HEK293T (cell line): ENCODE measurements at regions not wholly inside any gene's neighbourhood (a gene's known extent, or its start where the extent isn't known, plus 50 kb on each side); places are given as distances from the start of the nearest gene placed in this dataset.

ENCODE experiments used
- CTCF ChIA-PET: fragments of 350-600 bp; formaldehyde crosslinking; extraction: SDS; loops from one replicate; lab custom pipeline; 2021; ENCODE audit warnings: antibody characterized with exemption, inconsistent platforms; lab: Yijun Ruan, JAX
- POLR2A ChIA-PET: fragments of 350-600 bp; formaldehyde crosslinking; extraction: SDS; loops from one replicate; lab custom pipeline; 2020; ENCODE audit warnings: antibody characterized with exemption, inconsistent platforms; lab: Yijun Ruan, JAX
- DNase-seq: peaks from one replicate; pipeline ENCODE4 v3.0.0; 2012; ENCODE audit warnings: mixed read lengths; ENCODE audit errors: extremely low spot score
- ARNT ChIP-seq: fragments of 450-650 bp; IDR thresholded peaks from 2 replicates; pipeline ENCODE4 v1.6.1; 2017; ENCODE audit warnings: mild to moderate bottlenecking
- BHLHE40 ChIP-seq: fragments of 450-650 bp; IDR thresholded peaks from 2 replicates; pipeline ENCODE4 v1.6.1; 2016; ENCODE audit warnings: mild to moderate bottlenecking, moderate library complexity, borderline replicate concordance
- CTBP1 ChIP-seq: fragments of 450-650 bp; IDR thresholded peaks from 2 replicates; pipeline ENCODE4 v1.6.1; 2016; ENCODE audit warnings: borderline replicate concordance
- ELF4 ChIP-seq: fragments of 450-650 bp; IDR thresholded peaks from 2 replicates; pipeline ENCODE4 v1.6.1; 2017; ENCODE audit warnings: antibody characterized with exemption
- FOXA1 ChIP-seq: fragments of 450-650 bp; IDR thresholded peaks from 2 replicates; pipeline ENCODE4 v1.6.1; 2016; ENCODE audit warnings: mild to moderate bottlenecking
- FOXK2 ChIP-seq: fragments of 450-650 bp; IDR thresholded peaks from 2 replicates; pipeline ENCODE4 v1.6.1; 2016; ENCODE audit warnings: mild to moderate bottlenecking
- FOXM1 ChIP-seq: fragments of 450-650 bp; IDR thresholded peaks from 2 replicates; pipeline ENCODE4 v1.6.1; 2017; ENCODE audit warnings: mild to moderate bottlenecking, borderline replicate concordance
- HDGF ChIP-seq: fragments of 450-650 bp; IDR thresholded peaks from 2 replicates; pipeline ENCODE4 v1.6.1; 2017; ENCODE audit warnings: antibody characterized with exemption, borderline replicate concordance
- L3MBTL2 ChIP-seq: fragments of 450-650 bp; conservative IDR thresholded peaks from 2 replicates; pipeline ENCODE4 v1.6.1; 2016; ENCODE audit warnings: mild to moderate bottlenecking
- LEF1 ChIP-seq: fragments of 450-650 bp; IDR thresholded peaks from 2 replicates; pipeline ENCODE4 v1.6.1; 2017; ENCODE audit warnings: mild to moderate bottlenecking, borderline replicate concordance
- NFRKB ChIP-seq: fragments of 450-650 bp; IDR thresholded peaks from 2 replicates; pipeline ENCODE4 v1.6.1; 2016; ENCODE audit warnings: mild to moderate bottlenecking, moderate library complexity
- SP1 ChIP-seq: fragments of 450-650 bp; IDR thresholded peaks from 2 replicates; pipeline ENCODE4 v1.6.1; 2017
- SUZ12 ChIP-seq: fragments of 450-650 bp; IDR thresholded peaks from 2 replicates; pipeline ENCODE4 v1.6.1; 2016; ENCODE audit warnings: mild to moderate bottlenecking
- TARDBP ChIP-seq: fragments of 450-650 bp; IDR thresholded peaks from 2 replicates; pipeline ENCODE4 v1.6.1; 2016
- ZNF384 ChIP-seq: fragments of 450-650 bp; IDR thresholded peaks from 2 replicates; pipeline ENCODE4 v1.6.1; 2016
- TF ChIP-seq, protein P1 (sequence below): fragments of 450-650 bp; IDR thresholded peaks from 2 replicates; pipeline ENCODE4 v1.6.1; 2016

DNA sequence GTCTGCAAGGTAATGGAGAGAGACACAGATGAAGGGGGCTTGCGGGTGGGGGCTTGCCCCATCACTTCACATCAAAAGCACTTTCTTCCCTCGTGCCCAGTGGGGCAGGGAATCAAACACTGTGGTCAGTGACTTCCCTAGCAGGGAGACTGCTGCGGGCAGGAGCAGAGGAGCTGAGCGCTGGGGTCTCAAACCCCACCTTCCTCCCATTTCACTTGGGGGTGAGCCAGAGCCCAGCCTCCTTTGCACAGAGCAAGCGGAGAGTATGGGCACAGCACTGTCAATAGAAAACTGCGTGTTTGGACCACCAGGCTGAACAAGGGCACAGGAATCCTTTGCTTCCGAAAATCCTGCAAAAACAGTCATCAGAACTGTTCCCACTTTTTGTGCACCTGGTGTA is 355.8 kb upstream of the MKI67 start:
- no peak for DNase-seq
- TF ChIP-seq L3MBTL2 (no peak), FOXM1 (no peak), CTBP1 (no peak), SP1 (no peak), BHLHE40 (no peak), HDGF (no peak), ARNT (no peak), NFRKB (no peak), FOXA1 (no peak), ZNF384 (no peak), TARDBP (no peak), FOXK2 (no peak), LEF1 (no peak), ELF4 (no peak), SUZ12 (no peak)
- TF ChIP-seq, protein P1, sequence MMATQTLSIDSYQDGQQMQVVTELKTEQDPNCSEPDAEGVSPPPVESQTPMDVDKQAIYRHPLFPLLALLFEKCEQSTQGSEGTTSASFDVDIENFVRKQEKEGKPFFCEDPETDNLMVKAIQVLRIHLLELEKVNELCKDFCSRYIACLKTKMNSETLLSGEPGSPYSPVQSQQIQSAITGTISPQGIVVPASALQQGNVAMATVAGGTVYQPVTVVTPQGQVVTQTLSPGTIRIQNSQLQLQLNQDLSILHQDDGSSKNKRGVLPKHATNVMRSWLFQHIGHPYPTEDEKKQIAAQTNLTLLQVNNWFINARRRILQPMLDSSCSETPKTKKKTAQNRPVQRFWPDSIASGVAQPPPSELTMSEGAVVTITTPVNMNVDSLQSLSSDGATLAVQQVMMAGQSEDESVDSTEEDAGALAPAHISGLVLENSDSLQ = no peak
- CTCF ChIA-PET = no interaction called here
- POLR2A ChIA-PET = no interaction called here

DNA sequence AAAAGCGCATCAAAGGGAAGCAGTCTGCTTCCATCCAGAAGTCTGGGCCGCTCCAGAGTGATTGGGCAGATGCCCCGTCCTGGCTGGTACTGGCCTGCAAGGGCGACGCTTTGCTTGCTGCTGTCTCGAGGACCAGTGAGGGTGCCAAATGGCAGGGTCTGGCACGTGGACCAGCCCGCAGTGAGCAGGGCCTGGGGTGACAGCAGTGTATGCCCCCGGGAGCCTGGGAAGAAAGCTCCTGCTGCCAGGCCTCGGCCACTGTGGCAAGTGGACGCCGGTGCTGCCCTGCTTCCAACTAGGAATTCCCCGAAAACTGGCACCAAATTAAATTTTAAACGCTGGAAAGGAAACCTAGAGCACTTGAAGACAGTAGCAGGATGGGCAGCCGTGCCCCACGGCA is 357.0 kb upstream of the MKI67 start:
- TF ChIP-seq ARNT = no peak
- TF ChIP-seq SUZ12 = no peak
- no peak for TF ChIP-seq FOXK2
- no peak for TF ChIP-seq NFRKB
- no peak for TF ChIP-seq ELF4
- CTCF ChIA-PET = no interaction called here
- DNase-seq = no peak
- POLR2A ChIA-PET = no interaction called here

DNA sequence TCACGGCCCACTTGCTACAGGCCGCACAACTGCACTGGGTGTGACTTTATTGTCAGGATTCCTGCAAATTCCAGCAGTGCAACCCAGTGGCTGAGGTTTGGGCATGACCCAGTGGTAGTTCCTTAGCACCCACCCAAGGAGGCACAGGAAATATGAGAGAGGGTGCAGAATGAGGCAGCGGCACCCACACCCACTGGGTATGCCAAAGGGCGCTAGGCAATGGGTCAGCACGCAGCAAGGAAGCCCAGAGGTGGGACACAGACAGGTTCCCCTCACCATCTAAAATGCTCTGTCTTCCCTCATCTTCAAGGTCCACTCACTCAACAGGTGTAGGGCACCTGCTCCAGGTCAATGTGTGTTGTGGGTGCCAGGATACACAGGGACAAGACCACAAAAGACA is 357.8 kb upstream of the MKI67 start:
- POLR2A ChIA-PET = no interaction called here
- CTCF ChIA-PET = no interaction called here
- no peak for DNase-seq
- TF ChIP-seq FOXA1 (no peak), FOXK2 (no peak), L3MBTL2 (no peak), LEF1 (no peak), TARDBP (no peak), FOXM1 (no peak), SP1 (no peak), NFRKB (no peak), BHLHE40 (no peak), ZNF384 (no peak), HDGF (no peak), CTBP1 (no peak), ELF4 (no peak), ARNT (no peak), SUZ12 (no peak)
- TF ChIP-seq, protein P1 = no peak

DNA sequence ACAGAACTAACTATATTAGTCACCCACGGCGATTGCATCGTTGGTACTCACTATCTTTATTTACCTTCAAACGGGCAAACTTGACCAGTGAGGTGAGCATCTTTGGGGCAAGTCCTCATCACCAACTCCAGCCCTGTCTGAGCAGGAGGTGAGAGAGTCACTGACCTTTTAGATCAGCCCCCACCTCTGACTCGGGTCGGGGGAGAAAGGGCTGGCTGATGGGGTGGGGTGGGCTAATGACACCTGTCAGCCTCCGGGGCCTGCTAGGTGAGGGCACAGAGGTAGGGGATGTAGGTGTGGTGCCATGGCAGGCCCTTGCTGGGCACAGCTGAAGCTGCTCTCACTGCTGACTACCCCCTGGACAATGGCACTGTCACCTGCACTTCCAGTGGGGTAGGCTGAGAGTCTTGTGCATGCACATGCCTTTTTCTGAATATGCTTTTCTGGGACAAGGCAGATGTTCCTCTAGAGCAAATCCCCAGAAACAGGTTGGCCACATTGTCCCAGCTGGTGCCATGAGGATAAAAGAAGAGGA is 359.5 kb upstream of the MKI67 start:
- DNase-seq = no peak
- POLR2A ChIA-PET = no interaction called here
- CTCF ChIA-PET = no interaction called here
- TF ChIP-seq ZNF384 (no peak), LEF1 (no peak), SUZ12 (no peak), TARDBP (no peak), FOXM1 (no peak), HDGF (no peak), FOXK2 (no peak), L3MBTL2 (no peak), CTBP1 (no peak), FOXA1 (no peak), NFRKB (no peak), ARNT (no peak), ELF4 (no peak), SP1 (no peak), BHLHE40 (no peak)
- TF ChIP-seq, protein P1 = no peak

DNA sequence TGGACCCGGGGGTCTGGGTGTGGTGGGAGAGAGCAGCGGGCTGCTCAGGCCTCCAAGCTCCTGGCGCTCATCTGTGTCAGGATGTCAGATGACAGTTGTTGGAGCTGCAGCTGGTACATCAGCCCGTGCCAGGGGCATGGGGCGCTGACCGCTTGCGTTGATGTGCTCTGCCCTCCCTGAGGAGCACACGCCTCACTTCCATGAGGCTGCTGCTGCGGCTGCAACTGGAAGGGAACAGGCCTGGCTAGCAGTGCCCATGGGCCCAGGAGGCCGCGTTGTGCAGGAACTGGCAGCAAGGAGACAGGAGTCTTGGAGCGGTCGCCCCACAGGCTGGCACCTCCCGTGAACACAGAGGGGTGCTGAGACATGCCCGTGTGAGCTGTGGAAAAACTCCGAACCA is 361.3 kb upstream of the MKI67 start:
- POLR2A ChIA-PET = no interaction called here
- no peak for DNase-seq
- CTCF ChIA-PET = no interaction called here
- no peak for TF ChIP-seq SP1
- TF ChIP-seq FOXA1 = no peak
- TF ChIP-seq LEF1 = no peak
- no peak for TF ChIP-seq BHLHE40
- TF ChIP-seq ARNT = no peak
- TF ChIP-seq ZNF384 = no peak
- no peak for TF ChIP-seq SUZ12
- TF ChIP-seq HDGF = no peak
- no peak for TF ChIP-seq TARDBP

DNA sequence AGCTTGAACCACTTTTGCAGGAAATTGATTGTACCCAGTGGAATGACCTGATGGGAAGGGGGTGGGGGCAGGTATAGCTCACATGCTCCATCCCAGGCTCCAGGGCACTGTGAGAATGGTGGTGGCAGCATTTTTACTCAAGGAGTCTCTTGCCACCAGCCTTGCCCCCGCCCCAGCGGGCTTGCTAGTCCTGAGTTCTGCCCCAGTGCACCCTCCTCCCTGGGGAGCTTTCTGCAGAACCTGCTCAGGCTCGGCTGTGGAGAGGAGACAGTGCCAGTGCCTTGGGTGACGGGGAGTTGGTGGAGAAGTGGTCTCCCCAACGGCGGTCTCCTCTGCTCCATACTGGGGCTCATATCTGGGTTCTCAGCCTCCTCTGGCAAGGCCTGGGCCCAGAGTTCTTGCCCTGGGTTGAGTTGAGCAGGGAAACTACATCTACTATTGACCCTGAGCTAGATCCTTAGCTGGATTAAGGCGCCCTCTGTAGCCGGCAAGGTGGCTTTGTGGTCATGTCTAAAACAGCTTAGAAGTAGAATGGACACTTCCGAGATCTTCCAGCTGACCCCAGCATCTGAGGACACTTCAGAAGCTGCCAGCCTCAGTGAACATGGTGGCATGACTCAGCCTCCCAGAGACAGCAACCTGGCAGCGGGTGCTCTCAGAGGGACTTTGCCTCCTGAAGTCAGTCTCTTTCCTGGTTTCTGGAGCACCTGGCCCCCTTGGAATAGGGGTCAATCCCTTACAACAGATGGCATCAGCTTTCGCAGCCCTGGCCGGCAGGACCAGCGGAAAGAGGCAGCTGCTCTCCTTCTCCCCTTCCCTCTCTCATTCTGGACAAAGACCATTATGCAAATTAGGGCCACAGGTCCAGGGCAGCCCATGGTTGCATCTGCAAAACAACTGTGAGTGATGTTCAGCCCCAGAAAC is 363.4 kb upstream of the MKI67 start:
- no peak for TF ChIP-seq LEF1
- TF ChIP-seq ARNT = no peak
- TF ChIP-seq SUZ12 = no peak
- TF ChIP-seq NFRKB = no peak
- TF ChIP-seq FOXA1 = no peak
- TF ChIP-seq FOXK2 = no peak
- TF ChIP-seq BHLHE40 = no peak
- no peak for TF ChIP-seq SP1
- DNase-seq = no peak
- ChIA-PET CTCF (no interaction called here), POLR2A (no interaction called here)
